Kidney tubule cell (primary cell): ENCODE measurements at regions not wholly inside any gene's neighbourhood (a gene's known extent, or its start where the extent isn't known, plus 50 kb on each side); places are given as distances from the start of the nearest gene placed in this dataset.
"Not testable (repeated sequence)": the region's sequence is repeated elsewhere in the genome, so short reads cannot be mapped to it uniquely, and the experiment has no call there.

ENCODE experiments used
- DNase-seq: peaks from one replicate; pipeline ENCODE4 v3.0.0-alpha.2; 2018; ENCODE audit warnings: low spot score

- not testable (repeated sequence) for DNase-seq
Observed at GRCh38 chr21:9024006-9024767, 1497.2 kb upstream of the TPTE start.

DNA sequence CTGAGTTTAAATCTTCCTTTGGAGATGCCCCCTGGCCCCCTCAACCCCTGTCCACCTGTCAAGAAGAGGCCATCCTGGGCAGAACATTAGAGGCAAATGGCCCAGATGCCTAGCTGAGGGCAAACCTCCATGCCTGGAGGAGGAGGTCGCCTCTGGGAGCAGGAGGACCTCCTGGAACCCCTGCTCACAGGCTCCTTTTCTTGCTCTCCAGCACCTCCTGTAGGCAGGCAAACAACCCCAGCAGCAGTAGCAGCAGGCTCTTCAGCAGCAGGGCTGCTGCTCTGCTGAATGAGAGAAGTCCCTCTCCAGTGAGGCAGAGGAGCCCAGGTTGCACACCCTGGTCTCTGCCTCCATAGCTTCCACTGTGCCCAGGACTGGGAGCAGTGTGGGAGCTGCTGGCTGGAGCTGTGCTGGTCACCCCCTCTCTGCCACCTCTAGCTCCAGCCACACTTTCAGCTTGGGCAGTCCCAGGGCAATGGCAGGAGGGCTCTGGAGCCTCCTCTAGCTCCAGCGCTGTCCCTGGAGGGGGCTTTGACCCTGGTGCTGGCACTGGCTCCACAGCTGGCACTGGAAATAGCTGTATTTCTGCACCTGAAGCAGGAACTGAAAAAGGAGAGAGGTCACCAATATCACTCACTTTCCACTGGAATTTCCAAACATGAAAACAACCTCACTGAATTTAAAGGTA, 1494.5 kb upstream of the TPTE start:
- not testable (repeated sequence) for DNase-seq

DNA sequence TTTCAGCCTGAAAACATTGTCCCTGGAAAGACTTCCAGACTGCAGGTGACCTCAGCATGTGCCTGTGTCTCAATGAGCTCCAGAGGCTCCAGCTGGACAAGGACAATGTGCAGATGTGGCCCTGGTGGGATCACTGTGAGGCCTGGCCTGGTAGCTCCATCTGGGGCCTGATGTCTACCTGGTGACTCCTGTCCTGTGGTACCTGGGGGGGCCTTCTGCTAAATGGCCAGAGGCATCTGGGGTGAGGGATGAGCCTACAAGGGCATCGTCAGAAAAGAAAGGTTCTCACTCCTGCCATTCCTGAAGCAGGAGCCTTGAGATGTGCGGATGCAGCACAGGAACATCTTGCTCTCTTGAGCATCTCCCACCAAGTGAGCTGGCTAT, 1494.0 kb upstream of the TPTE start:
- not testable (repeated sequence) for DNase-seq

DNA sequence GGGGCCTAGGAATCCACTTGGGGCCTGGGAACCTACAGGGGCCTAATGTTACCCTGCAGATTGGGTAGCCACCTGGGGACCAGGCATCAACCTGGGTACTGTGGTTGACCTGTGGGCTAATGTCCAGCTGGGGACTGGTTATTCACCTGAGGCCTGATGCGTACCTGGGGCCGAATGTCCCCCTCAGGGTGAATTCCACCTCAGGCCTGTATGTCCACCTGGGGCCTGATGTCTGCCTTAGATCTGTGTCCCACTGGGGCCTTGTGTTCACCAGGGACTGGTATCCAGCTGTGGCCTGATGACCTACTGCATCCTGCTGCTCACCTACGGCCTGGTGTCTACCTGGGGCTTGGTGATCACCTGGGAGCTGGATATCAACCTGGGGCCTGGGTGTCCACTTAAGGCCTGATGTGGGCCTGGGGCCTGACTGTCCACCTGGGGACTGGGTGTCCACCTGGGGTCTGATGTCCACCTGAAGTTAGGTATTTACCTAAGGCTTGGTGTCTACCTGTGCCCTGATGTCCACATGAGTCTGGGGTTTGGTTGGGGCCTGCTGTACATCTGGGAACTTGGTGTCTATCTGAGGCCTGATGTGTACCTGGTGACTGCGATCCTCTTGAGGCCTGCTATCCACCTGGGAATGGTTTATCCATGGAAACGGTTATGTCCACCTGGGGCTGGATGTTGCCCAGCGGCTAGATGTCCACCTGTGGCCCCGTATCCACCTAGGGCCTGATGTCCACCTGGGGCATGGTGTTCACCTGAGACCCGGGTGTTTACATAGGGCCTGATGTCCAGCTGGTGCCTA, 1492.6 kb upstream of the TPTE start:
- not testable (repeated sequence) for DNase-seq

DNA sequence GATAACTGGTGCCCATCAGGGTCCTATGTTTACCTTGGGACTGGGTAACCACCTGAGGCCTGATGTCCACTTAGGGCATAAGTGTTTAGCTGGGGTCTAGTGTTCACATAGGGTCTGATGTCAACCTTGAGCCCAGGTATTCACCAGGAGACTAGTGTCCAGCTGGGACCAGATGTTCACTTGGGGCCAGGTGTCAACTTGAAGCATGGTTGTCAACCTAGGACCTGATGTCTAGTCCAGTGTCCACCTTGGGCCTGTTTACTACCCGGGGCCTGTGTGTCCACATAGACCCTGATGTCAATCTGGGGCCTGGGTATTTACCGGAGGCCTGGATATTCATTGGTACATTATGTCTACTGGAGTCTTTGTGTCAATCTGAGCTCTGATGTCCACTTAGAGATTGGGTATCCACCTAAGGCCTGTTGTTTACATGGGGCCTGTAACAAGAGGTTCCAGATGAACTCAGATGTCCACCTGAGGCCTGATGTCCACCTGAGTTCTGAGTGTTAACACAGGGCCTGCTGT, 1491.2 kb upstream of the TPTE start:
- not testable (repeated sequence) for DNase-seq

GRCh38 chr21:9031482-9032374, 1489.7 kb upstream of the TPTE start:
- DNase-seq, result not testable (repeated sequence)

- DNase-seq, result not testable (repeated sequence)
Observed at GRCh38 chr21:9032547-9032946, 1488.8 kb upstream of the TPTE start.

DNA sequence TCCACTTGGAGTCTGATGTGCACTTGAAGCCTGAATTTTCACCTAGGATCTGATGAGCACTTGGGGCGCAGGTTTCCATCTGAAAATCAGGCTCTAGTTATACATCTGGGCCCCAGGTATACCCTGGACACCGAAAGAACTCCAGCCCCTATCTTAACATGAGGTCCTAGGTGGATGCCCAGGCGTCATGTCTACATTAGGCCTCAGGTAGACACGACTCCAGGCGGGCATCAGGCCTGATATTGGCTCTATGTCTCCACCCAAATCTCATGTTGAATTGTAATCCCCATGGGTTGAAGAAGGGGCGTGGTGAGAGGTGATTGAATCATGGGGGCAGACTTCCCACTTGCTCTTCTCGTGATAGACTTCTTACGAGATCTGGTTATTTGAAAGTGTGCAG, 1488.1 kb upstream of the TPTE start:
- DNase-seq, result not testable (repeated sequence)

- DNase-seq, result not testable (repeated sequence)
Observed at GRCh38 chr21:9034491-9035200, 1486.7 kb upstream of the TPTE start.

DNA sequence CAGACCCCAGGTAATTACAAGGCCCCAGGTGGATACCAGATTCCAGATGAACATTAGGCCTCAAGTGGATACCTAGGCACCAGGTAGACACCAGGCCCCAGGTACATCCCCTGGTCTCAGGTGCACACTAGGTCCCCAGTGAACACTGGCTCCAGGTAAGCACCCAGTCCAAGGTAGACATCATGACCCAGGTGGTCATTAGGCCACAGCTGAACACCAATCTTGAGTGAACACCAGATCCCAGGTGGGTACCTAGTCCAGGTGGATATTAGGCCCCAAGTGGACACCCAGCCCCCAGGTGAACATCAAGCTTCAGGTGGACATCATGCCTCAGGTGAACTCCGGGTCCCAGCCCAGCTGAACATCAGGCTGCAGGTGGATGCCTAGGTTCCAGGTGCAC, 1486.2 kb upstream of the TPTE start:
- not testable (repeated sequence) for DNase-seq

GRCh38 chr21:9035970-9036369, 1485.4 kb upstream of the TPTE start:
- DNase-seq, result not testable (repeated sequence)

DNA sequence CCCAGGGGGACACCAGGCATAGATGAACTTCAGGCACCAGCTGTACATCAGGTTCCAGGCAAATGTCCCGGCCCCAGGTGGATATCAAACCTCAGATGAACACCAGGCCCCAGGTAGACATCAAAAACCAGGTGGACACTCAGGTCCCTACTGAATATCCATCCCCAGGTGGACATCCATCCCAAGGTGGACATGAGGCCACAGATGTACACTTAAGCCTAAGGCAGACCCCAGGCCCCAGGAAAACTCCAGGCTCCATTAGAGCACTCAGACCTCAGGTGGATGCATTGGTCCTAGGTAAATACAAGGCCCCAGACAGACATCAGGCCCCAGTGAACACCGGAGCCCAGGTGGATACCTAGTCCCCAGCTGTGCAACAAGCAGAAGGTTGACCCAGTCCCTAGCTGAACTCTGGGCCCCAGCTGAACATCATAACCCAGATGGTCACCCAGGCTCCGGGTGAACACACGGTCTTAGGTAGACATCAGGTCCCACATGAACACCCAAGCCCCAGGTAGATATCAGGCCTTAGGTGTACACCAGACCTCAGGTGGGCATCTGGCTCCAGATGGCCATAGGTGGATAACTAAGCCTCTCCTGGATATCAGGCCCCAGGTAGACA, 1484.3 kb upstream of the TPTE start:
- DNase-seq, result not testable (repeated sequence)

DNA sequence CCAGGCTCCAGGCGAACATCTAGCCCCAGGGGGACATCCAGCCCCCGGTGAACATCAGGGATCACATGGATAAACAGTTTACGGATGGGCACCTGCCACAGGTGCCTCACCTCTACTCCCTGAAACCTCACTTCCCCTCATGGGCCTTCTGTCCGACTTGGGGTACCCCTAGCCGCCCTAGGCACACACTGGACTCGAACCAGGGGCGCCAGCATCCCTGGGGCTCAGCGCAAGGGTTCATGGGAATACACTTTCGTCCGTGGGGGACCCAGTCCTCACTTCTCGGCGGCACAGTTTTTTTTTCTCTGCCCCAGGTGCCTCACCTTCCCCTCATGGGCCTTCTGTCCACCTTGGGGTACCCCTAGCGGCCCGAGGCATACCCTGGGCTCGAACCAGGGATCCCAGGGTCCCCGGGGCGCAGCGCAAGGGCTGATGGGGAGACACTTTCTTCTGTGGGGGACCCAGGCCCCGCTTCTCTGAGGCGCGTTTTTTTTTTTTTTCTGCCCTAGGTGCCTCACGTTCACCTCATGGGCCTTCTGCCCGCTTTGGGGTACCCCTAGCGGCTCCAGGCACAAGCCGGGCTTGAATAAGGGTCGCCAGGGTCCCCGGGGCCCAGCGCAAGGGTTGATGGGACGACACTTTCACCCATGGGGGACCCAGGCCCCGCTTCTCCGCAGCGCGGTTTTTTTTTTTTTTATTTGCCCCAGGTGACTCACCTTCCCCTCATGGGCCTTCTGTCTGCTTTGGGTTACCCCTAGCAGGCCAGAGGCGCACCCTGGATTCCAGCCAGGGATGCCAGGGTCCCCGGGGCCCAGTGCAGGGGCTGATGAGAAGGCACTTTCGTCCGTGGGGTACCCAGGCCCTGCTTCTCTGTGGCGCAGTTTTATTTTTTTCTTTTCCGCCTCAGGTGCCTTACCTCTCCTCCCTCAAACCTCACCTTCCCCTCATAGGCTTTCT, 1483.5 kb upstream of the TPTE start:
- not testable (repeated sequence) for DNase-seq

- DNase-seq, result not testable (repeated sequence)
Observed at GRCh38 chr21:9039520-9040365, 1481.6 kb upstream of the TPTE start.

- DNase-seq, result not testable (repeated sequence)
Observed at GRCh38 chr21:9040406-9040805, 1481.0 kb upstream of the TPTE start.

DNA sequence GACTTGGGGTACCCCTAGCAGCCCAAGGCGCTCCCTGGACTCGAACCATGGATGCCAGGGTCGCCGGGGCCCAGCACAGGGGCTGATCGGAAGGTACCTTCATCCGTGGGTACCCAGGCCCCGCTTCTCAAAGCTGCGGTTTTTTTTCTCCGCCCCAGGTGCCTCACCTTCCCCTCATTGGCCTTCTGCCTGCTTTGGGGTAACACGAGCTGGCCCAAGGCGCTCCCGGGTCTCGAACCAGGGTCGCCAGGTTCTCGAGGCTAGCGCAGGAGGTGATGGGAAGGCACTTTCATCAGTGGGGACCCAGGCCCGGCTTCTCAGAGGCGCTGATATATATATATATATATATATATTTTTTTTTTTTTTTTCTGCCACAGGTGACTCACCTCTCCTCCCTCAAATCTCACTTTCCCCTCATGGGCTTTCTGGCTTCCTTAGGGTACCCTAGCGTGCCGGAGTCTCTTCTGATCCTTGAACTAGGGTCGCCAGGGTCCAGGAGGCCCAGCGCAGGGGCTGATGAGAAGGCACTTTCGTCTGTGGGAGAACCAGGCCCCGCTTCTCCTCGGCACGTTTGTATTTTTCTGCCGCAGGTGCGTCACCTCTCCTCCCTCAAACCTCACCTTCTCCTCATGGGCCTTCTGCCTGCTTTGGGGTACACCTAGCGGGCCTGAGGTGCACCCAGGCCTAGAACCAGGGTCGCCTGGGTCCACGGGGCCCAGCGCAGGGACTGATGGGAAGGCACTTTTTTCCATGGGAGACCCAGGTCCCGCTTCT, 1480.0 kb upstream of the TPTE start:
- not testable (repeated sequence) for DNase-seq

GRCh38 chr21:9043089-9043488, 1478.3 kb upstream of the TPTE start:
- DNase-seq, result not testable (repeated sequence)
